ENCODE measurements at regions not wholly inside any gene's neighbourhood (a gene's known extent, or its start where the extent isn't known, plus 50 kb on each side); places are given as distances from the start of the nearest gene placed in this dataset.

GRCh38 chr5:91937121-91937520 lies 554.0 kb upstream of the ARRDC3 start:
- no peaks in the 10 kb centered on the region for H3K4me1 ChIP-seq (ENCODE audit: control insufficient read depth, insufficient read depth, low read length)
- Mint-ChIP-seq H3K27ac (no peak overlapping the region), H3K9me3 (peaks cover 3 to 8% of the 10 kb centered on the region in 2 donors), H3K4me3 (no peak overlapping the region), H3K27me3 (ENCODE audit: low read depth in 2 of 2) (no peaks in the 10 kb centered on the region), H3K4me1 (no peaks in the 10 kb centered on the region), H3K36me3 (no peaks in the 10 kb centered on the region)
- H3K36me3 ChIP-seq (ENCODE audit: control insufficient read depth, insufficient read depth, low read length), result no peaks in the 10 kb centered on the region
- no peaks in the 10 kb centered on the region for H3K27me3 ChIP-seq (ENCODE audit: control insufficient read depth, insufficient read depth, low read length)
- H3K4me3 ChIP-seq (ENCODE audit: low read length), result no peak overlapping the region
- no peak for TF ChIP-seq CTCF (IDR thresholded peaks at IDR 0.05)
- H3K9me3 ChIP-seq (ENCODE audit: control insufficient read depth, insufficient read depth, low read length), result no peaks in the 10 kb centered on the region
- H3K27ac ChIP-seq (ENCODE audit: low read length), result no peak overlapping the region
- intact Hi-C loops (cut with micrococcal nuclease), result no loop called here
- DNase-seq (no peak), ATAC-seq (no peak)

- Histone ChIP-seq H3K27ac (ENCODE audit: low read length) (no peak overlapping the region), H3K27me3 (ENCODE audit: control insufficient read depth, insufficient read depth, low read length) (no peaks in the 10 kb centered on the region), H3K4me3 (ENCODE audit: low read length) (no peak overlapping the region), H3K4me1 (ENCODE audit: control insufficient read depth, insufficient read depth, low read length) (no peaks in the 10 kb centered on the region), H3K9me3 (ENCODE audit: control insufficient read depth, insufficient read depth, low read length) (no peaks in the 10 kb centered on the region), H3K36me3 (ENCODE audit: control insufficient read depth, insufficient read depth, low read length) (no peaks in the 10 kb centered on the region)
- DNase-seq (no peak), ATAC-seq (no peak)
- WGBS (ENCODE audit: insufficient coverage), result 100% methylated on average over 1 of the region's 1 CpG
- no peak overlapping the region for H3K27ac Mint-ChIP-seq
- intact Hi-C loops (cut with micrococcal nuclease), result no loop called here
- no peaks in the 10 kb centered on the region for H3K27me3 Mint-ChIP-seq (ENCODE audit: low read depth in 2 of 2)
- H3K4me1 Mint-ChIP-seq, result no peaks in the 10 kb centered on the region
- H3K4me3 Mint-ChIP-seq, result no peak overlapping the region
- no peaks in the 10 kb centered on the region for H3K36me3 Mint-ChIP-seq
- peaks cover 4 to 8% of the 10 kb centered on the region in 2 donors for H3K9me3 Mint-ChIP-seq
- TF ChIP-seq CTCF (IDR thresholded peaks at IDR 0.05), result no peak
These were observed 546.4 kb upstream of the ARRDC3 start for GRCh38 chr5:91929522-91929817.

- no CpG with 5 or more reads among the region's 1 CpG for WGBS (ENCODE audit: insufficient coverage)
- no peaks in the 10 kb centered on the region for H3K27me3 Mint-ChIP-seq (ENCODE audit: low read depth in 2 of 2)
- intact Hi-C loops (cut with micrococcal nuclease), result no loop called here
- H3K4me3 ChIP-seq (ENCODE audit: low read length), result no peak overlapping the region
- no peaks in the 10 kb centered on the region for H3K4me1 Mint-ChIP-seq
- no peaks in the 10 kb centered on the region for H3K9me3 ChIP-seq (ENCODE audit: control insufficient read depth, insufficient read depth, low read length)
- H3K27me3 ChIP-seq (ENCODE audit: control insufficient read depth, insufficient read depth, low read length), result no peaks in the 10 kb centered on the region
- H3K36me3 Mint-ChIP-seq, result no peaks in the 10 kb centered on the region
- no peak for ATAC-seq
- no peak for DNase-seq
- H3K9me3 Mint-ChIP-seq, result peaks cover 4 to 8% of the 10 kb centered on the region in 2 donors
- TF ChIP-seq CTCF (IDR thresholded peaks at IDR 0.05), result no peak
- H3K27ac Mint-ChIP-seq, result no peak overlapping the region
- no peaks in the 10 kb centered on the region for H3K4me1 ChIP-seq (ENCODE audit: control insufficient read depth, insufficient read depth, low read length)
- no peaks in the 10 kb centered on the region for H3K36me3 ChIP-seq (ENCODE audit: control insufficient read depth, insufficient read depth, low read length)
- no peak overlapping the region for H3K27ac ChIP-seq (ENCODE audit: low read length)
- H3K4me3 Mint-ChIP-seq, result no peak overlapping the region
These were observed 545.8 kb upstream of the ARRDC3 start for GRCh38 chr5:91928754-91929521.

GRCh38 chr5:91927439-91927838 lies 544.3 kb upstream of the ARRDC3 start:
- Mint-ChIP-seq H3K36me3 (no peaks in the 10 kb centered on the region), H3K27me3 (ENCODE audit: low read depth in 2 of 2) (no peaks in the 10 kb centered on the region), H3K27ac (no peak overlapping the region), H3K4me1 (no peaks in the 10 kb centered on the region), H3K9me3 (peaks cover 6% of the 10 kb centered on the region in 2 donors), H3K4me3 (no peak overlapping the region)
- WGBS (ENCODE audit: insufficient coverage), result no CpG with 5 or more reads among the region's 2 CpGs
- no peaks in the 10 kb centered on the region for H3K4me1 ChIP-seq (ENCODE audit: control insufficient read depth, insufficient read depth, low read length)
- DNase-seq (no peak), ATAC-seq (no peak)
- no peak overlapping the region for H3K4me3 ChIP-seq (ENCODE audit: low read length)
- no peak for TF ChIP-seq CTCF (IDR thresholded peaks at IDR 0.05)
- H3K36me3 ChIP-seq (ENCODE audit: control insufficient read depth, insufficient read depth, low read length), result no peaks in the 10 kb centered on the region
- intact Hi-C loops (cut with micrococcal nuclease), result no loop called here
- no peaks in the 10 kb centered on the region for H3K27me3 ChIP-seq (ENCODE audit: control insufficient read depth, insufficient read depth, low read length)
- H3K27ac ChIP-seq (ENCODE audit: low read length), result no peak overlapping the region
- H3K9me3 ChIP-seq (ENCODE audit: control insufficient read depth, insufficient read depth, low read length), result no peaks in the 10 kb centered on the region
